K562 (cell line): ENCODE measurements at regions not wholly inside any gene's neighbourhood (a gene's known extent, or its start where the extent isn't known, plus 50 kb on each side); places are given as distances from the start of the nearest gene placed in this dataset.

Experiments
- ATAC-seq: fragments of 200-7000 bp; cut with Tn5 transposase; 3 replicates; pipeline ENCODE4 v1.9.1; 2020; ENCODE audit warnings: moderate library complexity
- BruUV-seq: library from RNA; stranded (reverse); fragments of 400-500 nt; replicated peaks from 2 replicates; lab custom pipeline; 2021; lab: Mats Ljungman, UMichigan
- CTCF ChIA-PET: fragments of 300-600 bp; formaldehyde crosslinking; extraction: SDS; loops from one replicate; lab custom pipeline; 2021; ENCODE audit warnings: low intra/inter-chr PET ratio; lab: Yijun Ruan, JAX
- POLR2A ChIA-PET: fragments of 300-600, 350-650 bp; sonication (Branson Sonifier 250); formaldehyde crosslinking; extraction: SDS; loops from one replicate; lab custom pipeline; 2021; ENCODE audit warnings: antibody characterized with exemption, inconsistent platforms; lab: Yijun Ruan, JAX
- DNase-seq, 4 experiments: peaks; one replicate each; pipeline versions ENCODE4 v3.0.0 to v3.0.0-alpha.2; 2011 to 2018; ENCODE audit warnings: low spot score in 3 of 4, mixed read lengths in 3 of 4; ENCODE audit errors: extremely low read depth in 1 of 4
- FAIRE-seq: peaks from 2 replicates; lab custom pipeline; 2011; peaks lifted over from hg19 to GRCh38; lab: Jason Lieb, UNC
- H2AFZ ChIP-seq: 2 replicates; pipeline ENCODE4 v1.6.0; 2011; ENCODE audit warnings: low read depth, low read length, control low read depth, inconsistent platforms
- H3K27ac ChIP-seq: fragments of 200-600 bp; 3 replicates; pipeline ENCODE4 v1.8.0; 2011; ENCODE audit warnings: low read depth, mild to moderate bottlenecking, control low read depth, inconsistent platforms, low read length, moderate library complexity, mixed read lengths; ENCODE audit errors: extremely low read depth
- H3K27me3 ChIP-seq, 2 experiments: fragments of 300-600 bp in 1 of 2; 2 replicates in 1 of 2; 3 replicates in 1 of 2; pipeline versions ENCODE4 v1.6.0 to v1.8.0; 2011; ENCODE audit warnings: inconsistent platforms in 2 of 2, low read length in 2 of 2, mild to moderate bottlenecking in 1 of 2, mixed read lengths in 1 of 2, moderate library complexity in 1 of 2; ENCODE audit not compliant: control insufficient read depth in 2 of 2, insufficient read depth in 2 of 2
- H3K36me3 ChIP-seq: fragments of 300-600 bp; 3 replicates; pipeline ENCODE4 v1.8.0; 2011; ENCODE audit warnings: mild to moderate bottlenecking, low read length, inconsistent platforms; ENCODE audit not compliant: control insufficient read depth, insufficient read depth
- H3K4me1 ChIP-seq, 2 experiments: fragments of 200-600 bp in 1 of 2; replicated peaks in 1 of 2; 2 replicates in 1 of 2; 3 replicates in 1 of 2; pipeline versions ENCODE4 v1.5.1 to v1.8.0; 2011; ENCODE audit warnings: inconsistent platforms in 2 of 2, low read length in 2 of 2, mild to moderate bottlenecking in 1 of 2, mixed read lengths in 1 of 2, moderate library complexity in 1 of 2; ENCODE audit not compliant: control insufficient read depth in 2 of 2, insufficient read depth in 2 of 2
- H3K4me2 ChIP-seq: 2 replicates; pipeline ENCODE4 v1.6.1; 2011; ENCODE audit warnings: low read length, control low read depth, inconsistent platforms, mixed read lengths; ENCODE audit not compliant: insufficient read depth
- H3K4me3 ChIP-seq: fragments of 200-600 bp; sonication (generic), shearing (Covaris generic); 2 replicates; pipeline ENCODE4 v1.5.1; 2016; ENCODE audit warnings: control low read depth, inconsistent platforms
- H3K79me2 ChIP-seq: fragments of 200-600 bp; 3 replicates; pipeline ENCODE4 v1.8.0; 2011; ENCODE audit warnings: low read length, inconsistent platforms; ENCODE audit not compliant: control insufficient read depth, insufficient read depth
- H3K9ac ChIP-seq, 2 experiments: 2 replicates each; pipeline versions ENCODE4 v1.6.0 to v1.6.1; 2011; ENCODE audit warnings: low read depth in 2 of 2, low read length in 2 of 2, control low read depth in 1 of 2, inconsistent platforms in 1 of 2, mild to moderate bottlenecking in 1 of 2, mixed read lengths in 1 of 2; ENCODE audit not compliant: insufficient read depth in 1 of 2
- H3K9me1 ChIP-seq: one replicate; pipeline ENCODE4 v1.6.0; 2011; ENCODE audit warnings: inconsistent platforms, mild to moderate bottlenecking, low read length, moderate library complexity; ENCODE audit not compliant: control insufficient read depth, insufficient read depth
- H3K9me3 ChIP-seq: replicated peaks from 2 replicates; pipeline ENCODE4 v1.5.1; 2011; ENCODE audit warnings: low read depth, low read length, inconsistent platforms; ENCODE audit not compliant: control insufficient read depth, insufficient read depth
- H4K20me1 ChIP-seq: replicated peaks from 2 replicates; pipeline ENCODE4 v1.6.1; 2011; ENCODE audit warnings: low read length, inconsistent platforms, mixed read lengths; ENCODE audit not compliant: control insufficient read depth, insufficient read depth
- EWSR1 ChIP-seq: fragments of 450-650 bp; IDR thresholded peaks from 2 replicates; pipeline ENCODE4 v1.6.1; 2018; ENCODE audit warnings: borderline replicate concordance, mild to moderate bottlenecking, low read depth, moderate library complexity; ENCODE audit not compliant: partially characterized antibody
- POLR2B ChIP-seq: fragments of 450-650 bp; IDR thresholded peaks from 2 replicates; pipeline ENCODE4 v1.6.1; 2018; ENCODE audit warnings: low read depth; ENCODE audit not compliant: partially characterized antibody
- PPARD ChIP-seq: fragments of 250-450 bp; sonication (Bioruptor Pico); IDR thresholded peaks from 2 replicates; pipeline ENCODE4 v1.8.0; 2022; ENCODE audit warnings: inconsistent platforms, mild to moderate bottlenecking, moderate library complexity
- PTBP1 ChIP-seq: fragments of 200-400 bp; formaldehyde crosslinking; IDR thresholded peaks from 2 replicates; pipeline ENCODE4 v1.6.1; 2017; ENCODE audit warnings: low read depth, low read length
- SMAD3 ChIP-seq: fragments of 450-650 bp; formaldehyde crosslinking; conservative IDR thresholded peaks from 2 replicates; pipeline ENCODE4 v1.4.0; 2020; ENCODE audit warnings: mild to moderate bottlenecking
- ZFP36 ChIP-seq: fragments of 150-350 bp; IDR thresholded peaks from 2 replicates; pipeline ENCODE4 v1.6.1; 2018; ENCODE audit warnings: low read length, low read depth; ENCODE audit not compliant: partially characterized antibody
- ZNF696 ChIP-seq: fragments of 250-450 bp; sonication (Bioruptor Pico); conservative IDR thresholded peaks from 2 replicates; pipeline ENCODE4 v1.4.0; 2020; ENCODE audit warnings: mild to moderate bottlenecking, moderate library complexity
- WGBS: fragments of 100-300 bp; shearing (Covaris generic); methylation state at CpG from one replicate; pipeline ENCODE4 v1.1.6; 2016; ENCODE audit warnings: low coverage, mixed read lengths; ENCODE audit not compliant: insufficient coverage; ENCODE audit errors: missing lambda C conversion rate; 5-methylcytosine and 5-hydroxymethylcytosine counted together
- in situ Hi-C: fragments of 300-500 bp; cut with MboI; formaldehyde crosslinking; loops from 4 replicates; pipeline ENCODE4 v1.15.0; 2018; ENCODE audit warnings: inconsistent platforms, mixed read lengths
- intact Hi-C: fragments of 100-400 bp; cut with micrococcal nuclease; formaldehyde crosslinking; loops from 2 replicates; pipeline ENCODE4 v1.14.2; 2022
- TF ChIP-seq, protein P1 (sequence below), 2 experiments: fragments of 450-650 bp; IDR thresholded peaks; 2 replicates each; pipeline ENCODE4 v1.6.1; 2016

DNA sequence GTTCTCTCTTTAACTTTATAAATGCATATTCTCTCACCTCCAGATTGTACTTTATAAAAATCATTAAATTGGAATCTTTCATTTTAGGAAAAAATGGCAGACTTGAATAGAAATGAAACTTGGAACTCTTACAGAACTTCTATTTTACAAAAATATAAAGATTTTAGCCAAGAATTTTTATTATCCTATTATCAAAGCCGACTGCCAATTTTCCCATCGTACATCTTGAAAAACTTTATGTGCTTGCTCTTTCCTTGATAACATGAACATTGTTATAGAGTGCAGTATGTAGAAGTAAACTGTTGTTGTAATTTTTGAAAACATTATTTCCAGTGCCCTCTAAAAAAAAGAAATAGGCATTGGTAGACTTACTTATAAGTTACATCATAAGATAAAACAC lies 475.7 kb upstream of the REG3G start:
- no peak for DNase-seq
- BruUV-seq, result no TSS peak
- in situ Hi-C loops, result no loop called here
- CTCF ChIA-PET, result no interaction called here
- Histone ChIP-seq H3K27ac (no peak overlapping the region), H3K4me1 (no peaks in the 10 kb centered on the region), H2AFZ (no peak overlapping the region), H3K36me3 (no peaks in the 10 kb centered on the region), H3K27me3 (no peaks in the 10 kb centered on the region), H3K9ac (no peak overlapping the region), H3K9me1 (no peaks in the 10 kb centered on the region), H4K20me1 (no peaks in the 10 kb centered on the region), H3K9me3 (no peaks in the 10 kb centered on the region), H3K4me3 (no peak overlapping the region), H3K79me2 (no peaks in the 10 kb centered on the region), H3K4me2 (no peak overlapping the region)
- FAIRE-seq, result no peak
- no peak for TF ChIP-seq EWSR1
- TF ChIP-seq PPARD (CRISPR knock-in tag), result no peak
- TF ChIP-seq SMAD3 (CRISPR knock-in tag), result no peak
- TF ChIP-seq PTBP1, result no peak
- no peak for TF ChIP-seq POLR2B
- TF ChIP-seq ZFP36, result no peak
- TF ChIP-seq ZNF696, result no peak
- TF ChIP-seq, protein P1, sequence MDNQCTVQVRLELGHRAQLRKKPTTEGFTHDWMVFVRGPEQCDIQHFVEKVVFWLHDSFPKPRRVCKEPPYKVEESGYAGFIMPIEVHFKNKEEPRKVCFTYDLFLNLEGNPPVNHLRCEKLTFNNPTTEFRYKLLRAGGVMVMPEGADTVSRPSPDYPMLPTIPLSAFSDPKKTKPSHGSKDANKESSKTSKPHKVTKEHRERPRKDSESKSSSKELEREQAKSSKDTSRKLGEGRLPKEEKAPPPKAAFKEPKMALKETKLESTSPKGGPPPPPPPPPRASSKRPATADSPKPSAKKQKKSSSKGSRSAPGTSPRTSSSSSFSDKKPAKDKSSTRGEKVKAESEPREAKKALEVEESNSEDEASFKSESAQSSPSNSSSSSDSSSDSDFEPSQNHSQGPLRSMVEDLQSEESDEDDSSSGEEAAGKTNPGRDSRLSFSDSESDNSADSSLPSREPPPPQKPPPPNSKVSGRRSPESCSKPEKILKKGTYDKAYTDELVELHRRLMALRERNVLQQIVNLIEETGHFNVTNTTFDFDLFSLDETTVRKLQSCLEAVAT (IDR thresholded peaks at IDR 0.05), result no peak
- intact Hi-C loops, result no loop called here
- POLR2A ChIA-PET, result no interaction called here
- no peak for ATAC-seq
- 29% methylated on average over 2 of the region's 2 CpGs for WGBS
